GM21360 (cell line): ENCODE measurements at regions not wholly inside any gene's neighbourhood (a gene's known extent, or its start where the extent isn't known, plus 50 kb on each side); places are given as distances from the start of the nearest gene placed in this dataset.

ENCODE experiments used
- ATAC-seq: cut with Tn5 transposase; IDR thresholded peaks from one replicate; pipeline ENCODE4 v1.9.1; 2021; ENCODE audit warnings: mild to moderate bottlenecking, moderate library complexity; ENCODE audit not compliant: unreplicated experiment

DNA sequence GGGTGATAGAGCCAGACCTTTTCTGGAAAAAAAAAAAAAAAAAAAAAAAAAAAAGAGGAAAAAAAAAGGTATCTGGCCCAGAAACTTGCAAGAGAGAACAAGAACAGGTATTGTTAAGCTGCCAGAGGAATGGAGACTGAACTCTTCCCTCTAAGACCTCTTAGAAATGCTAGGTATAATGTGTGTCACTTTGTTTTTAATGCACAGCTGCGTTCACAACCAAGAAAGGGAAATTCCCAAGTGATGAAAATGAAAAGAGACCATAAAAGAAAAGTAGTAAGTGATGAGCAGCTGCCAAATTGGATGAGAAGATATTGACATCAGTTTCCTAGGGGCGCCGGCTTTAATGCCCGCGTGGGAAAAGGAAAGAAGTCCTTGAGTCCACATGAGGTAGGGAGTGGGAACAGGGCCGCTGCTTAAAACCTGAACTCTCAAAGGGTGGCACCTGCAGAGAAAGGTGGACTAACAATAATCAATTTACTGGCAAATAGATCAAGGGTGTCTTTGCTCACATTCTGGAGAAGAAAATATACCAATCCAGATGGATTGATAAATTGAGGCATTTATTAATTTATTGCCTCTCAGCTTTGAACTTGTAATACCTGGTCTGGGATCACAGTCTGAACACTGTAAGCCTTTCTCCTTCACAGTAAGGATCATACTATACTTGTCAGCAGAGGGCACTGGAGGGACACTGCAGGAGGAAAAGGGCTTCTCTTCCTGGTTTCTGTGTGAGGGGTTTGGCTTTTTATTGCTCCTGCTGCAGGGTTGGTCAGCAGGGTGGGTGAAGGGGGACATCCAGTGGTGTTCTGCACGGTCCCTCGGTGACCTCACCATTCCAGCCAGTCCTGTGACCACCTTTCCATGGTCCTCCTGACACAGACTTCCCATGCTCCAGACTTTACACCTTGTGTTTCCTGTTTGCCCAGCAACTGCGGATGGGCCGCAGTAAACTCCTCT is 131.6 kb downstream of the AQP9 start:
- ATAC-seq: no peak

DNA sequence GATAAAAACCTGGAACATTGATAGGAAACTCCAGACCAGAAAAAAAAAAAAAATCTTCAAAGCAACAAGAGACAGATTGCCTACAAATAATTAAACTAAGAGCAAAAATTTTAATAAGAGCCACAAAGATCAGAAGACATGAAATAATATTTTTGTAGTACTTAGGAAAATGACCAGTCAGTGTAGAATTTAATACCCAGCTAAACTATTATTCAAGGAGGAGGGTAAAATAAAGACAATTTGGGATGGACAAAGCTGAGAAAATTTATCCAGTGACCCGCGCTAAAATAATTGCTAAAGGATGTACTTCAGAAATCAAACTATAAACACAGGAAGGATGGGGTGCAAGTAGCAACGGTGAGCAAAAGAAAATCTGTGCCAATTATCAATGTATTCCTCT is 133.2 kb downstream of the AQP9 start:
- ATAC-seq: no peak

DNA sequence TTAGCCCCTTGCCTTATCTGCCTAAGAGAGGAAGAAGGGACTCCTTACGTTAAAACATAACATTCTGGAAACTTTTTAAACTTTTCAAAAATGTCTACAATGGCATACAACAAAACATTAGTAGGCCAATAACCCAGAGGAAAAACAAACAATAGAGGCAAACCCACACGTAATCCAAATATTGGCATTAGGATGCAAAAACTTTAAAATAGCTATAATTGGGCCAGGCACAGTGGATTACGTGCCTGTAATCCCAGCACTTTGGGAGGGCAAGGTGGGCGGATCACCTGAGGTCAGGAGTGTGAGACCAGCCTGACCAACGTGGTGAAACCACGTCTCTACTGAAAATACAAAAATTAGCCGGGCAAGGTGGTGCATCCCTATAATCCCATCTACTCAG is 134.9 kb downstream of the AQP9 start:
- ATAC-seq: no peak

DNA sequence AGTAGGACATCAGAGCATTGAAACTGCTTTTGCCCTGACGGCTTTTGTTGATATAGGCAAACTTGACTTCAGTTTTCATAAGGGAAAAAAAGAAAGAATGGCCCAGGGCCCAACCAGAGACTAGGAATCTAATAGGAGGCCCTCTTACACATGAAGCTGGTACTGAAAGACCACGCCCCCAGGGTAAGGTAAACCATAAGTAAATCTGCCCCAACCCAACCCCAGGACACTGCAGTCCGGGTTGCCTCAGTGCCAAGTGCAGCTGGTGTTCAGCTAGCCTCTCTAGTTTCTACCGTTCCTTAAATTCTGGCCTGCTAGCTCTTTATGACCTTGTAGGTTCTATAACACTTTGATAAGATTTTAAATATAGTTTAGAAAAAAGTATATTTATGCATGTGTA is 136.7 kb downstream of the AQP9 start:
- ATAC-seq: no peak

DNA sequence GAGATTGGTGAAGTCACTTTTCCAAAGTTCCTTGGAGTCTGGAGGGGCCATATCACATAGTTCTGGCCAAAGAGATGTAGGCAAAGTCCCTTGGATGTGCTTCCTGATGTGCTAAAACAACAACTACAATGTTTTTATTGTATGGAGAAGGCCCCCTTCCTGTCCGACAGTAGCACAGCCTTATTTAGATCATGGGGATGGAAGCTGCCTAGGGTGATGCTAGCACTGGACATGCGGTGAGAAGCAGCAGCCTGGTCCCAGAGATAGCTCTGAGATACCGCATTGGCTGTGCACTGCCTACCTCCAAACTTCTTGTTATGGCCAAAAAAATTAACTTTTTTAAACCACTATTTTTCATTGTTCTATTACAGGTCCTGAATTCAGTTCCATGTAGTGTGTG is 137.6 kb downstream of the AQP9 start:
- ATAC-seq: no peak

DNA sequence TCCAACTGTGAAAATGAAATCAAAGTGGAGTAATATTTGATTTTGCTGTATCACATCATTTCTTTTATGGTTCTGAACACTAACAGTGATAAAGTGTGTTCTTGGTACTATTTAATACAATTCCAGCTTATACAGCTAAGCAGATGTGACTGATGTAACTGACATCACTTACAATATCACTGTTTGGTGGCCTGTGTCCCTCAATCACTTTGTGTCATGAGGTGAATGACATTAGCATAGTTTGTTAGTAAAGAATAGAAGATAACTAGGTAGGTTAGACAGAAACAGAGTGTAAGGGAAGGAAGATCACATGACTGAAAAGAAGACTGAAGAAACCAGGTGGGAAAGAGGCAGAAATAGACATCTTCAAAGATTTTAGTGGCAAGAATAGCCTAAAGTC is 138.7 kb downstream of the AQP9 start:
- ATAC-seq: no peak

DNA sequence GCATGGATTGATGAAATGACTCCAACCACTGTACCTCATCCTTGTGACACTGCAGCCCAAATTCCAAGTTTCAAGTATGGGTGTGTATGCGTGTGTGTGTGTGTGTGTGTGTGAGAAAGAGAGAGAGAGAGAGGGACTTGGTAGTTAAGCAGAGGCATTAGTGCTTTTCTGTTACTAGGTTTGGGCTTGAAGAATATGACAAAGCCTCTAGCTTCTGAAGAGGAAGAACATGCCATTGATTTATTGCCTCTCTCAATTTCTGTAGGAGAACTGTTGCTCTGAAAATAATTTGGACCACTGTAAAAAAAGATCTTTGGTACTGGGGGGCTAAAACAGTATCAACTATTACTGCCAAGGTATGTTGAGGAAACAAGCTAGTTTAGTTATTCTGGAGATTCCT is 139.2 kb downstream of the AQP9 start:
- no peak for ATAC-seq

DNA sequence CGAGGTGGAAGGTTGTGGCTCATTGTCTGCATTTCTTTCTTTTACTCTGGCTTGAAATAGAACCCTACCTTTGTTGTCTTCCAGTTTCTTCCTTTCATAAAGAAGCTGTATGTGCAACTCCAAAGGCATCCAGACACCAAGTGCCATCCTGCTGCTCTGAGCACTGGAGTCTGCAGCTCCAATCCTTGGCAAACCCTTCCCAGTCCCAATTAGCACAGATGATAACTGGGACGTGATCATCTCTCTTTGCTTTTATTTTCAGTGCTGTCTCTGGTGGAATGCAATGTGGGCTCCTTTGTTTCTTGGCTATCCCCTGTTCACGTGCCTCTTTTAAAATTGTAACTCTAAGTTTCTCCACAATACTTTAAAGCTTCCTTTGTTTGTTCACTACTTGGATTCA is 140.9 kb downstream of the AQP9 start:
- no peak for ATAC-seq

DNA sequence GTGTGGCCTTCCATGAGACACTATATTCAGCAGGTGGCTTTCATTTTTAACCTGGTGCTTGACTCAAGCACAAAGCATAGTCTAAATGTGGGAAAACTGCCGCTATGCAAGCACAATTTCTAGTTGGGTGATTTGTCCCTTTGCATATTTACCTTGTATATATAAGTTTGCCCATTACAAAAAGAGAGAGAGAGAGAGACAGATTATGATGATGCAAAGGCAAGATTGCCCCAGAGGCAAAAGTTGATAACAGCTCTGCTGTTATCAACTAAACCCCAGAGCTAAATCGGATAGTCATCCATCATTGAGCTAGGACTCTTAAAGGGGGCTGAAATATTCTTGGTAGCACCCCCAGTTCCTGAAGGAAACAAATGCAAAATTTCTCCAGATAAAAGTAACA is 141.5 kb downstream of the AQP9 start:
- ATAC-seq: no peak

DNA sequence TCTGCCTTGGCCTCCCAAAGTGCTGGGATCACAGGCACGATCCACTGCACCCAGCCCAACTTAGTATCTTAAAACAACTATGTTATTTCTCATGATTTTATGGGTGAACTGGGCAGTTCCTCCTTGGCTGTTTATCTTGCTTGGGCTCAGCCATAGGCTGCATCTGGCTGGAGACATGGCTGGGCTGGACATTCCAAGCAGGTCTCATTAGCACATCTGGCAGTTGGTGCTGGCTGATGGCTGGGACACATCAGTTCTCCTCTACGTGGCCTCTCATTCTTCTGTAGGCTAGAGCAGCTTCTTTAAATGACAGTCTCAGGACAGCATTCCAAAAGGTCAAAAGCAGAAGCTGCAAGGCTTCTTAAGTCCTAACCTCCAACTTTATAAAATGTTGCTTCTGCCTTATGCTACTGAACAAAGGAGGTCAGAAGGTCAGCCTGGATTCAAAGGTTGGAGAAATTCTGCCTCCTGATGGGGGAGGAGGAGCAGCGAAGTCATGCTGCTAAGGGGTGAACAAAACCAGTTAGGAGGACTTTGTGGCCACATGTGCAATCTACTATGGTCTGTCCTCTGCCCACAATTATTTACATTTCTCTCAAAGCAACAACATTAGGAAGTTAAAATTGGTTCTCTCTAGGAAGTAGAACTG is 144.0 kb downstream of the AQP9 start:
- no peak for ATAC-seq

DNA sequence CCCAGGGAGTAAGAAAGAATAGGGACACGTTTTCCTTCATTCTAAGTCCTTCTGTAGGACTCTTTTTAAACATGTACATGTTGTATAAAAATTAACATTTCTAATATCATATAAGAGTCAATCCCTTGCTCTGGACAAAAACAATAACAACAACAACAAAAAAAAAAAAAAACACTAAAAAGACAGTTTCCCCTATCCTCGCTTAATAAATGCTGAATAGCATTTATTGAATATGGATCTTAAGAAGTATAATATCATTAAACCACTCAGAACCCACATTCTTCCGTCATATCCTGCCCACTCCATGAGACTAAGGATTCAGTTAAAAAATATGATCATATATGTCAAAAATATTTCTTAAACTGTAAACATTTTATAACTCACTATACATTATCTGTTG is 145.1 kb downstream of the AQP9 start:
- ATAC-seq: no peak

DNA sequence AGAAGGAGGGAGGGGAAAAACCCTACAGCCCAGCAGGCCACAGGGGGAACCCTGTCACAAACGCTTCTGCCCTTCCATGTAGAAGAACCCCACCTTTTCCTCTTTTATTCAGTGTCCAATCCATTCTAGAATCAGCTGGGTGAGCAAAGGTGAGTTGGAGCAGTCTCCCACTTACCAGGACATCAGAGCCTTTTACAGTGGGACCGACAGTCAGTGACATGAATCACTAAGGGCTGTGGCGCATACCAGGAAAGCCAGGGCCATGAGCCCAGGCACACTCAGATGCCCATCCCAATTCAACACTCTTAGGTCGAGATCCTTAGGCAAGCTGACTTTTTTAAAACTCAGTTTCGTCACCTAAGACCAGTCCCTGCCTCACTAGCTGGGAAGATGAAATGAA is 146.1 kb downstream of the AQP9 start:
- ATAC-seq: no peak

DNA sequence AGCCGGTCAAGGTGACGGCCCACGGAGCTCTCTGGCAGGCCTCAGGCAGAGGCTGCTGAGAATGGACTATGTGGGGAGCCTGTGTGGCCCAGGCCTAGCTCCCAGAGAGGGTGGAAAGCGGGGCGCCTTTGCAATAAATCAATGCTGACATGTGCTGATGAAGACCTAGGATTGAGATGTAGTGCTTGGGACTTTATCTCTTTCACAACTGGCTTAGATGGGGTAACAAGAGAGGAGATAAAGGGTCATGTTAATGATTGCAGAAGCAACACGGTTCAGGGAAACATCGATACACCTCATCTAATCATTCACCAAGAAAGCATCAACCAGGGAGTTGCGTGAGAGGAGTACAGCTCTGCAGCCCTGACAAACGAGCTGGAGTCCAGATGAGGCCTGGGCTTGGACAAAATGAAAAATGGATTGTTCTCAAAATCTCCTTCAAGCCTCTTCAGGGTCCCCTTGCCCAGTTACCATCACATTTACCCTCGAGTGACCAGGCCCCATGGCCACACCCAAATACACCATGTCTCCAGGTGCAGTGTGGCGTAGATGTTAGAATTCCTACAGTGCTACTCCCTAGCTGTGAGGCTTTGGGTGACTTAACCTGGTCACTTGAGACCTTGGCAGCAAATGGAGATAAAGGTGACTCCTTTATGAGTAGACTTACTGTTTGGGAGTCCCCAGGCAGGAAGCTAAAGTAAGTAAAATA is 146.4 kb upstream of the LIPC start:
- ATAC-seq: no peak

DNA sequence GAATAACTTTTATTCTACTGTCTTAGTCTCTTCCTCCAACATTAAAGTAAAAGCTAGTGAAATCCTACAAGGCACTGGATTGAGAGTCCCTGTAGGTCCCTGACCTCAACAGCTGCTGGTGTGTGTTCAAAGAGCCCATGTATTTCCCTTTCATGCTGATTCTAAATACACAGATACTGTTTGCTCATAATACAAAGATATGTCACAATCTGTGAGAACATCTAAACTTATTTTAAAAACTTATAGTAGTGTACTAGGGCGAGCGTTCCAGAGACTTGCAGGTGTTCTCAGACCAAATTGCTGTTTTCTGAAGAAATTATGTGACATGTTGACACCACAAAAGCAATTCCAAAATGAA is 145.9 kb upstream of the LIPC start:
- no peak for ATAC-seq

DNA sequence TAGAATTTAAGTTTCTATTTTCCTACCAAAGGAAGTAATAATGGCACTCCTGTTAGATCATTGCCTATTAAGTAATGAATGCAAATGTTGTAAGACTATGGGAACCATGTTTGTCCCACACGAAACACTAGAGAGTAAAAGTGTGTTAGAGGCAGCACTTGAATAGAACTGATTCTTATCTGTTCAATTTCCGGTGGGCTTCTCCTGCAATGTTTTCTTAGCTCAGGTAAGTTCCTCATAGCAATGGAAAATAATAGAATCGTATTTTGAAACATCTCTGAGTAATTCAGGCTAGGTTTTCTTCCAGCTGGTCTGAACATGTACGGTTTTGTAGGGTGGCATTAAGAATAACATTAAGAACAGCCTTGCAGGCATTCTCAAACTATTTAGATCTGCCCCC is 145.3 kb upstream of the LIPC start:
- ATAC-seq: no peak

DNA sequence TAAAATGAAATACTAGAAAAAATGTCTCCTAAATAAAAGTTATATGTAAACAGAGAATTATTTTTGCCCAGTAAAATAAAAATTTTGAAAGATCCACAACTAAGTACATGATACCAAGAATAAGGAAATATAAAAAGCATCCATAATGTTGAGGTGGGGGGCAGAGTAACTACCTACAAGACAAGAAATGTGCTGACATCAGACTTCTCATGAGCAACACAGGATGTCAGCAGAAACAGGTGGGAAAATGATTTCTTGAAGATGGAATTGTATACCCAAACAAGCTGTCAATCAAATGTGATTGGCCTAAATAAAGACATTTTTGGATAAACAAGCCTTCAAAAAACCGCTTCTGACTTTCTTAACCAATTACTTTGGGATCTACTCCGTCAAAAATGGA is 143.9 kb upstream of the LIPC start:
- no peak for ATAC-seq

DNA sequence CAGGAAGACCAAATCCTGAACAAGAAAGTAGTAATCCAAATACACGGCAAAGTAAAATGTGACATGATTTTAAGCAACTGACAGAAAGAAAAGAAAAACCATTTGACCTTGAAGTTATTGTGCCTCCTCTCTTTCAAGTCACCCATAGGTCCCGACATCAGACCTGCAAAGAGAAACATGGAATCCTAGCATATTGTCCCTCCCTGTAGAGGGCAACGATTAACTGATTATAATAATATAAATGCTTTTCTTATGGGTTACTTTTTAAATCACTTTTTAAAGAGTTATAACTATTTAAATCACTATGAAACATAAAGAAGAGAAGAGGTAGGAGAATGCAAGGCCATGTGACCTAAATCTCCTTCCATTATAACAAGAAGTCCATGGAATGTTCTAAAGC is 143.2 kb upstream of the LIPC start:
- ATAC-seq: no peak

DNA sequence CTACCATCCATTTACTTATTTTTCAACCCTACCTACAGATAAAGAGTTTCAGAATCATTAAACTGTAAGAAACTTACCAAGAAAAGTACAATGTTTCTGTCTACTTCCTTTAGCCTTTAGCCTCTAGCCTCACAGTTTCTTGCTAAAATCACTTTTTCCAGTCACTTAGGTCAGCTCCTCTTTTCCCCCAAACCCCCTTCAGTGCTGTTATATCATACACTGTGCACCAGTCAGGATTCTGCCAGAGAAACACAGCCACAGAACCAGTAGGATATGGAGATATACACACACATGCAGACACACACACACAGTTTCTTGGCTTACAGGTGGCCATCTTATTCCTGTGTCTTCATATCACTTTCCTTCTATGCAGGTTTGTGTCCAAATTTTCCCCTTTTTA is 139.9 kb upstream of the LIPC start:
- ATAC-seq: no peak

DNA sequence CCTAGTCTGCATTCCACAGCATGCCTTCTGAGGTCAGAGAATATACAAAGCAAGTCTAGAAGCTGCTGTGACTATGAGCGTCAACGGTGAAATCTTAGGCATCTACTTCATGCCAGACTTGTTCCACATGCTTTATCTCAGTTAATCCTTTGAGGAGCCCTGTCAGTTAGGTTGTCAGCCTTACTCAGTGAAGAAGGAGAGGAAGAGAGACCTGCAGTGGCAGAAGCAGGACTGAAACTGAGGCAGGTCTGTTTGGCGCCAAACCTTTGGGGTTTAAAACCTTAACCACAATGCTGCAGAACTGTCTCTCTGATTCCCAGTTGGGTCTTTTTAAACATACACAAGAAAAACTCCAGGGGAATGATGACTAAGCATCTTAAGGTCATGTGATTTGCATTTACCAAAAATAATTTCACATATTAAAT is 139.0 kb upstream of the LIPC start:
- no peak for ATAC-seq

DNA sequence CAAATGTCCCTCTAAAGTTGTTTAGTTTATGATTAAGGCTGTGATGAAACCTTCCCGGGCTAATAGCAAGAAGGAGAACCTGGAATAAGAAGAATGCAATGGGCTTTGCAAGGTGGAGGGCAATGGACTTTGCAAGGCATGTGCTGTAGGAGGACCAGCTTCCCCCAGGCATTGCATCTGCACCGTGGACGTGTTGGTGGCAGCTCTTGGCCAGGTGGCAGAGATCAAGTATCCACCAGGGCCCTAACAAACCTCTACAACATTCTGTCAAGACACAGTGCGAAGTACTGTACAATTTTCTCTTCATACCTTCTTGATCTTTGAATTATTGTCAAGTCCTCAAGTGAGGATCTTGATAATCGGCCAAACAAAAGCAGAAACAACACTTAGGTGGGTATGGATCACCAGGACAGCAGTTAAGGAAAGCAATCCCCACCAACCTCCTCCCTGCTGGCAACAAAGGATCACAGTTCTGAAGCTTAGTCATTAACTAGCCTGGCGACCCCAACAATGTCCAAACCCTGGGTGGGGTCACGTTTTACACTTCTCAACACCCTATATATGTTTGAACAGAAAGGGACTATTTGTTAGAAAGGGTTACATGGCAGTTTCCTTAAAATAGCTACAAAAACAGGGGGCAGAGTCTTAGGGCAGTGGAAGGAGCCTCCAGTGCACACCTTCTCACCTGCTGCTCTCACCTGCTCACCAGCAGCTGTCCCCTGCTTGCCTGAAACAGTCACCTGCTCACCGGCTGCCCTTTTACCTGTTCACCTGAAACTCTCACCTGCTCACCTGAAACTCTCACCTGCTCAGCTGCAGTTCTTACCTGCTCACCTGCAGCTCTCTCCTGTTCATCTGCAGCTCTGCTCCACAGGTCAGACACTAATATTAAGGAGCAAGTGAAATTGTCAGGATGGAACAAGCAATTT is 137.9 kb upstream of the LIPC start:
- ATAC-seq: no peak
